ENCODE measurements at regions not wholly inside any gene's neighbourhood (a gene's known extent, or its start where the extent isn't known, plus 50 kb on each side); places are given as distances from the start of the nearest gene placed in this dataset.

DNA sequence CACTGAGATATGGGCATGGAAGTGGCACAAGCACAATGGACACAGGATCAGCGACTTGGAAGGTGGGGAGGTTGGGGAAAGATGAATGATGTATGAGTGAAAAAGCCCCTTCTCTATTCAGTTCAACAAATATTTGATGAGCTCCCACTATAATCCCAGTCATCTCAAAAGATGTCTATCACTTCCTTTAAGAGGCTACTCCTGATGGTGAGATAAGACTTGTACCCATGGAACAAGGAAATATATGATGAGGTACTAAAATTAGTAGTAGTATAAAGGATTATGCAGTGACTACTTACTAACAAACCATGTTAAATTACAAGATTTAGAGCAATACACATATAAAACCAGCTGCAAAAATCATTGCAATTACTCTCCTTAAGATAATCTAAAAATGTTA is 107.8 kb upstream of the COL5A2 start:
- TF ChIP-seq, protein P1, sequence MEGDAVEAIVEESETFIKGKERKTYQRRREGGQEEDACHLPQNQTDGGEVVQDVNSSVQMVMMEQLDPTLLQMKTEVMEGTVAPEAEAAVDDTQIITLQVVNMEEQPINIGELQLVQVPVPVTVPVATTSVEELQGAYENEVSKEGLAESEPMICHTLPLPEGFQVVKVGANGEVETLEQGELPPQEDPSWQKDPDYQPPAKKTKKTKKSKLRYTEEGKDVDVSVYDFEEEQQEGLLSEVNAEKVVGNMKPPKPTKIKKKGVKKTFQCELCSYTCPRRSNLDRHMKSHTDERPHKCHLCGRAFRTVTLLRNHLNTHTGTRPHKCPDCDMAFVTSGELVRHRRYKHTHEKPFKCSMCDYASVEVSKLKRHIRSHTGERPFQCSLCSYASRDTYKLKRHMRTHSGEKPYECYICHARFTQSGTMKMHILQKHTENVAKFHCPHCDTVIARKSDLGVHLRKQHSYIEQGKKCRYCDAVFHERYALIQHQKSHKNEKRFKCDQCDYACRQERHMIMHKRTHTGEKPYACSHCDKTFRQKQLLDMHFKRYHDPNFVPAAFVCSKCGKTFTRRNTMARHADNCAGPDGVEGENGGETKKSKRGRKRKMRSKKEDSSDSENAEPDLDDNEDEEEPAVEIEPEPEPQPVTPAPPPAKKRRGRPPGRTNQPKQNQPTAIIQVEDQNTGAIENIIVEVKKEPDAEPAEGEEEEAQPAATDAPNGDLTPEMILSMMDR (IDR thresholded peaks at IDR 0.05; ENCODE audit: low read depth, low read length) = no peak
- H3K4me3 ChIP-seq (ENCODE audit: low read depth, low read length) = no peak overlapping the region

DNA sequence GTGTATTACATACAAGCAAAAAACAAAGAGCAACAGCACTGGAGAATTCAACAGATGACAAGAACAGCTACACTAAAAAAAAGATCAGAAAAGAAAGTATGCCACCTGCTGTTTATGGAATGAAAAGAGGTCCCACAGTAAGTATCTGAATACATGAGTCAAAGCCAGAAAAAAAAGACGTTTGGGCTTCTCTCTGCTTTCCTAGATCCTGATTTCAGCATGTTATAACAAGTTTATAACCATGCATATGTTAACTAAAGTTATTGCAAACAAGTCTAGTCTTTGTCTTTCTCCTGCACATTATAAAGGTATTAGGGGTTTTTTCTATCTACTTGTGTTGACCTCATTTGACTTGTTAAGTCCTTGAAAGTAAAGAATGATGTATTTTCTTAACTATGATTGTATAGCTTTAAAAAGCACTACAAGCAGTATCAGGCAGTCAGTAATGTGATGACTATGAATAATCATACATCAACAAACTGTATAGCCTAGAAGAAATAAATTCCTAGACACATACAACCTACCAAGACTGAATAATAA is 108.5 kb upstream of the COL5A2 start:
- no peak overlapping the region for H3K4me3 ChIP-seq (ENCODE audit: low read depth, low read length)
- TF ChIP-seq, protein P1 (IDR thresholded peaks at IDR 0.05; ENCODE audit: low read depth, low read length) = no peak; the same call in 1 of the 2 replicates

DNA sequence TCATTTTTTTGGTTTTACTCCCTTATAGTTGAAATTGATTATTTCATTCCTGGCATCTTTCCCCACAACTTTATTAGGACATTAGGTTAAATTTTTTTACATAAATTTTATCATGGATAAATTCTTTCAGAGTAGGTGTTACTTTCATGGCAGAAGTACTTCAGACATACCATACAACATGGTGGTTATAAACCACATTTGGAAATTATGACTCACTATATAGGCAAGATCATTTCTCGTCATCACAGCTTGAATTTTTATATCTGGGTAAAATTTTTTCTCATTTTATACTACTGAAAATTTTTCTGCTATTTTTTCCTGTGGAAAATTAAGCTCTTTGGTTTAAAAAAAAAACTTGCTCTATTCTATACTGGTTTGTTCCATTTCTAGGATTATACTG is 111.9 kb upstream of the COL5A2 start:
- TF ChIP-seq, protein P1 (IDR thresholded peaks at IDR 0.05; ENCODE audit: low read depth, low read length) = no peak
- no peak overlapping the region for H3K4me3 ChIP-seq (ENCODE audit: low read depth, low read length)

DNA sequence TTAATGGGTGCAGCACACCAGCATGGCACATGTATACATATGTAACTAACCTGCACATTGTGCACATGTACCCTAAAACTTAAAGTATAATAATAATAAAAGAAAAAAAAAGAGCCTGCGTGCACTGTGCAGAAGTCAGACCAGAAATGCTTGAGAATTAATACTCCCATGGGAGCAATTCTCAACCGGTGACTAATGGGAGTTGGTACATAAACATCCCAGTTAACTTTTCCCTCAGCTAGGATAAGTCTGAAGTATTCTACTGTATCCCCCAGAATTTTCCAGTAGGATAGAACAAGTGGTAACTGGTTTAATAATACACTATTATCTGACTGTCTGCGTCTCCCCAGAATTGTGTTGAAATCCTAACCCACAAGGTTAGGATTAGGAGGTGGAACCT is 113.6 kb upstream of the COL5A2 start:
- no peak overlapping the region for H3K4me3 ChIP-seq (ENCODE audit: low read depth, low read length)
- TF ChIP-seq, protein P1 (IDR thresholded peaks at IDR 0.05; ENCODE audit: low read depth, low read length) = no peak

DNA sequence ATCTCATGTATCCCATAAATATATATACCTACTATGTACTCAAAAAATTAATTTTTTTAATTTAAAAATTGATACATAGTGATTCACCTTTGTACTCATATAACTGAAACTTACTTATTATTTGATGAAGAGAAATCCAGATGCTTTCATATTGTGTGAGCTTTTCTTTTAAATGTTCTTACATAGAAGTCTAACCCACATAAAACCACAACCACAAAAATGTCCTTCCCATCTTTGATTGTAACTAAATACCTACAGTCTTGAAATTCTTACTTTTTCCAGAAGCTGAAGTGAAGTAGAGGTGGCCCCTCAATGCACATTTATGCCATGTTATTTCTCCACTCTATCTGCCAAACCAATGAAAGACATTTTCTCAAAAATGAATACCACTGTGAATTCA is 117.9 kb upstream of the COL5A2 start:
- no peak overlapping the region for H3K4me3 ChIP-seq (ENCODE audit: low read depth, low read length)
- TF ChIP-seq, protein P1 (IDR thresholded peaks at IDR 0.05; ENCODE audit: low read depth, low read length) = no peak

DNA sequence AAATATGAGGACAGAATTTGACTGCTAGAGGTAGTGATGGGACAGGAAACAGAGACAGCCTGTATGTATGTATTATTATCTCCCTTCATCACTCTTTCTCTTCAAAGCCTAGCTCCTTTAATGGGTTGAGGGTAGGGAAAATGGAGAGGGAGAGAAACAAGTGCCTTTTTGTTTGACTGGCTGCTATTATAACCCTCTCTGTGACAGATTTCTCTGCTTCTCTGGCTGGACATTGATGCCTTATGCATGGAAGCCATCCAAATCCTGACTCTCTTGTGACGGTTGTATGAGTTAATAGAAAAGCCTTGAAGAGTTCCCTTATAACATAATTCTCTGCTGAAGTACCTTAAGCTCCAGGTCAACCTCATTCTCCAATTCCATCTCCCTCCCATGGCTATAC is 118.5 kb upstream of the COL5A2 start:
- TF ChIP-seq, protein P1 (IDR thresholded peaks at IDR 0.05; ENCODE audit: low read depth, low read length) = no peak
- H3K4me3 ChIP-seq (ENCODE audit: low read depth, low read length) = no peak overlapping the region

DNA sequence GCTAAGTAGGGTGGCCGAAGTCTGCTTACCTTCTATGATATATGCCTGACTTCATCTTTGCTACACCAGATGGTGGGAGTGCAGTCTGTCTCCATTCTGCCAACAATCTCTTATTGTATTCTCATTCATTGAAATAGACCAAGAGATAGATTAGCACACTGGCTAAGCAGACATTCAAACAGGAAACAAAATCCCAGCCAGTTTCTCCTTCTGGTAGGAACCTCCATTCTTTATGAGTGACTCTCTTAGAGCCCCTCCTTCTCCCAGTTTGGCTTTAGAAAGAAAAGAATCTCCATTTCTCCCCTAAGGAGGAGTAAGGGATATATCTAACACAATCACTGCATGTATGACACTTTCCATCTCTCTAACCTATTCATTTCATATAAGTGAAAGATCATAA is 118.9 kb upstream of the COL5A2 start:
- TF ChIP-seq, protein P1 (IDR thresholded peaks at IDR 0.05; ENCODE audit: low read depth, low read length) = no peak
- H3K4me3 ChIP-seq (ENCODE audit: low read depth, low read length) = no peak overlapping the region

Data from WI38 (cell line).